ENCODE measurements at regions not wholly inside any gene's neighbourhood (a gene's known extent, or its start where the extent isn't known, plus 50 kb on each side); places are given as distances from the start of the nearest gene placed in this dataset.

DNA sequence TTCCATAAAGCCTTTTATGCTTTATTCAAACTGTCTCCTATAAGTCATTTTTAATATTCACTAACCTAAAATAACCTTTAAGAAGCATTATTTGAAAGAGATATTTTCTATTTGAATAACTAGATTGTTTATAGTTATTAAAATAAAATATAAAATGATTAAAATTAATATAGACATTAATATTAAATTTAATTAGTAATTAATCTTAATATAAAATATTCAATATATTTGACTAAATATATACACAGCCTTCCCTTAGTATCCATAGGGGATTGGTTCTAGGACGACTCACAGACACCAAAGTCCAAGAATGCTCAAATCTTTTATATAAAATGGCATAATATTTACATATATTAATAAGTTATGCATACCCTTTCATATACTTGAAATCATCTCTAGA, 1014.1 kb downstream of the TBL1XR1 start:
- no peak overlapping the region for H3K4me3 ChIP-seq (replicated peaks; ENCODE audit: low read depth, low read length)
- no peaks in the 10 kb centered on the region for H3K27me3 ChIP-seq (replicated peaks; ENCODE audit: control insufficient read depth, insufficient read depth, low read length)
- H3K36me3 ChIP-seq (ENCODE audit: control insufficient read depth, insufficient read depth, low read length) = no peaks in the 10 kb centered on the region
- DNase-seq (ENCODE audit: extremely low read depth, insufficient read length) = no peak
- TF ChIP-seq, protein P1, sequence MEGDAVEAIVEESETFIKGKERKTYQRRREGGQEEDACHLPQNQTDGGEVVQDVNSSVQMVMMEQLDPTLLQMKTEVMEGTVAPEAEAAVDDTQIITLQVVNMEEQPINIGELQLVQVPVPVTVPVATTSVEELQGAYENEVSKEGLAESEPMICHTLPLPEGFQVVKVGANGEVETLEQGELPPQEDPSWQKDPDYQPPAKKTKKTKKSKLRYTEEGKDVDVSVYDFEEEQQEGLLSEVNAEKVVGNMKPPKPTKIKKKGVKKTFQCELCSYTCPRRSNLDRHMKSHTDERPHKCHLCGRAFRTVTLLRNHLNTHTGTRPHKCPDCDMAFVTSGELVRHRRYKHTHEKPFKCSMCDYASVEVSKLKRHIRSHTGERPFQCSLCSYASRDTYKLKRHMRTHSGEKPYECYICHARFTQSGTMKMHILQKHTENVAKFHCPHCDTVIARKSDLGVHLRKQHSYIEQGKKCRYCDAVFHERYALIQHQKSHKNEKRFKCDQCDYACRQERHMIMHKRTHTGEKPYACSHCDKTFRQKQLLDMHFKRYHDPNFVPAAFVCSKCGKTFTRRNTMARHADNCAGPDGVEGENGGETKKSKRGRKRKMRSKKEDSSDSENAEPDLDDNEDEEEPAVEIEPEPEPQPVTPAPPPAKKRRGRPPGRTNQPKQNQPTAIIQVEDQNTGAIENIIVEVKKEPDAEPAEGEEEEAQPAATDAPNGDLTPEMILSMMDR (IDR thresholded peaks at IDR 0.05; ENCODE audit: insufficient read depth, low read length, poor library complexity, severe bottlenecking) = no peak

DNA sequence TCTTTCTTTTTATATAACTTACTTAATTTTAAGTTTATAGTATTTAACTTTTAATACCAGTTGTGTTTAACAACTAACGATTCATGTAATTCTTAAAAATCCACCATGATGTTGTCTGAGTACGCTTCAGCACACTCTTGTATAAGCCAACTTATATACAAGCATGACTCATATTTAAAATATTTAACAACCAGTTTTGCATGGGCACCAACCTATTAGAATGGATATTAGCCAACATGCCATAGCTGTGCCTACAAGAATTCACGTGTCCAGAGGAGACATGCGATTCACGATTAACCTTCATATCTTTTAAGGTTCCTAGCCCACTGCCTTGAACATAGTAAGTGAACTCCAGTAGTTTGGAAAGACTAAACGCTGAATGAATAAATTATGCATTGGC, 1023.2 kb downstream of the TBL1XR1 start:
- Histone ChIP-seq H3K4me3 (replicated peaks; ENCODE audit: low read depth, low read length) (no peak overlapping the region), H3K36me3 (ENCODE audit: control insufficient read depth, insufficient read depth, low read length) (no peaks in the 10 kb centered on the region), H3K27me3 (replicated peaks; ENCODE audit: control insufficient read depth, insufficient read depth, low read length) (no peaks in the 10 kb centered on the region)
- TF ChIP-seq, protein P1 (IDR thresholded peaks at IDR 0.05; ENCODE audit: insufficient read depth, low read length, poor library complexity, severe bottlenecking) = no peak
- DNase-seq (ENCODE audit: extremely low read depth, insufficient read length) = no peak

DNA sequence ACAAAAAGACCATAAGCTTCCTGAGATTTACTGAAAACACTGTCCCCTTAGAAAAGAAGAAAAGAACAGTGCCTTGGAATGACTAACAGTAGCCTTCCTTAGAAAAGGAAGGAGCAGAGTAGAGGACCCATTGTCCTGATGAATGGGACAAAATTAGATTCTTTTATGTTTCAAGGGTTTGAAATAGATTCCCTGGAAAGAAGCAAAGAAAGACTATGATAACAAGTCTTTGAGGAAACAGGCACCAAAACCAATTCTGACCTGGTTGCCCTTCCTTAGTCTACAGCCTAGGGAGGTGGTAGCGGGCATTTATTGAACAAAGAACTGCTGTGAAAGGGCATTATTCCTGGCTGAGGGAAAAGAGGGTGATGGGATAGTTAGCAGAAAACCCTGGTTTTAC, 1024.8 kb downstream of the TBL1XR1 start:
- Histone ChIP-seq H3K4me3 (replicated peaks; ENCODE audit: low read depth, low read length) (no peak overlapping the region), H3K36me3 (ENCODE audit: control insufficient read depth, insufficient read depth, low read length) (no peaks in the 10 kb centered on the region), H3K27me3 (replicated peaks; ENCODE audit: control insufficient read depth, insufficient read depth, low read length) (no peaks in the 10 kb centered on the region)
- DNase-seq (ENCODE audit: extremely low read depth, insufficient read length) = no peak
- TF ChIP-seq, protein P1 (IDR thresholded peaks at IDR 0.05; ENCODE audit: insufficient read depth, low read length, poor library complexity, severe bottlenecking) = no peak

DNA sequence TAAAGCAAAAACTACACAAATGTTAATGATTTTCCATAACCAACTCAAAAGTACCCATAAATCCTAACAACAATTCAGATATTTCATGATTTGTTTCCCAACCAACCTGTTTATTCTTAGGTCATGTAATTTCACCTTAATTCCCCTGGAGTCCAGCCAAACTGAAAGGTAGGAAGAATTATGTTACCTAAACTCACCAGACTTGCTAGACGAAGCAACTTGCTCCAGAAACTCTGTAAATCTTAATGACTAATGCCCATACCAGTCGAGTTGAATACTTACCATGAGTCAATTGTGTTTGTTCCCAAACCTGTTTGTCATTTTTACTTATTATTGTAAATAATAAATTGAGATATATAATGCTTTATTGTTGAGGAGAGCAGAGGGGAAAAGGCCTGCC, 1030.0 kb downstream of the TBL1XR1 start:
- Histone ChIP-seq H3K4me3 (replicated peaks; ENCODE audit: low read depth, low read length) (no peak overlapping the region), H3K36me3 (ENCODE audit: control insufficient read depth, insufficient read depth, low read length) (no peaks in the 10 kb centered on the region), H3K27me3 (replicated peaks; ENCODE audit: control insufficient read depth, insufficient read depth, low read length) (no peaks in the 10 kb centered on the region)
- TF ChIP-seq, protein P1 (IDR thresholded peaks at IDR 0.05; ENCODE audit: insufficient read depth, low read length, poor library complexity, severe bottlenecking) = no peak
- no peak for DNase-seq (ENCODE audit: extremely low read depth, insufficient read length)

DNA sequence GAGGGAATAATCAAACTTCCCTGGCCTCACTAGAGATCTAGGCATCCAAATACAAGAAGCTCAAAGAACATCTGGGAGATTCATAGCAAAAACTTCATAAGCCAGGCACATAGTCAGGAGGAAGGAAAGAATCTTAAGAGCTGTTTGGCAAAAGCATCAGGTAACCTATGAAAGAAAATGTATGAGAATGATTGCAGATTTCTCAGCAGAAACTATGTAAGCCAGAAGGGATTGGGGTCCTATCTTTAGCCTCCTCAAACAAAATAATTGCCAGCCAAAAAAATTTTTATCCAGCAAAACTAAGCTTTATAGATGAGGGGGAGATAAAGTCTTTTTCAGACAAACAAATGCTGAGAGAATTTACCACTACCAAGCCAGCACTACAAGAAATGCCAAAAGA, 1036.3 kb downstream of the TBL1XR1 start:
- DNase-seq (ENCODE audit: extremely low read depth, insufficient read length) = no peak
- H3K36me3 ChIP-seq (ENCODE audit: control insufficient read depth, insufficient read depth, low read length) = no peaks in the 10 kb centered on the region
- no peak overlapping the region for H3K4me3 ChIP-seq (replicated peaks; ENCODE audit: low read depth, low read length)
- no peaks in the 10 kb centered on the region for H3K27me3 ChIP-seq (replicated peaks; ENCODE audit: control insufficient read depth, insufficient read depth, low read length)
- TF ChIP-seq, protein P1 (IDR thresholded peaks at IDR 0.05; ENCODE audit: insufficient read depth, low read length, poor library complexity, severe bottlenecking) = no peak

DNA sequence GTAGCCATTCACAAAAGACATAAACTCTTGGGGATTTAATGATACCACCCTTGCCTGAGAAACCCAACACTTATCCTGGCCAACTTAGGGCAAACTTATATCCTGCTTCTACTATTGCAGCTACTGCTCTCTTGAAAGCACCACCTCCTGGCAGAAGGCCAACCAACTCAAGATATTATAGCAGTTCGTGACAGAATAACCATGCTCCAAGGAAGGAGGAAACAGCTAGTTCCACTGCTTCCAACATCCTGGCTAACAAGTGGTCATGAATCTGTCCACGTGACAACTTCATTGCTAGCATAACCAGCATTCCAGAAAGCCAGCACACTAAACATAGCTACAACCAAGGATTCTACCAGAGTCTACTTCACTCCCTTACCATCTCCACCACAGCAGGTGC, 1037.5 kb downstream of the TBL1XR1 start:
- no peaks in the 10 kb centered on the region for H3K36me3 ChIP-seq (ENCODE audit: control insufficient read depth, insufficient read depth, low read length)
- no peak for DNase-seq (ENCODE audit: extremely low read depth, insufficient read length)
- TF ChIP-seq, protein P1 (IDR thresholded peaks at IDR 0.05; ENCODE audit: insufficient read depth, low read length, poor library complexity, severe bottlenecking) = no peak
- no peak overlapping the region for H3K4me3 ChIP-seq (replicated peaks; ENCODE audit: low read depth, low read length)
- H3K27me3 ChIP-seq (replicated peaks; ENCODE audit: control insufficient read depth, insufficient read depth, low read length) = no peaks in the 10 kb centered on the region
